Globus pallidus (tissue), 1 donor: ENCODE measurements at regions not wholly inside any gene's neighbourhood (a gene's known extent, or its start where the extent isn't known, plus 50 kb on each side); places are given as distances from the start of the nearest gene placed in this dataset.

Source experiments
- DNase-seq: peaks from one replicate; pipeline ENCODE4 v3.0.0-alpha.2; 2015; ENCODE audit warnings: low spot score

- DNase-seq = no peak
Measured at GRCh38 chrX:125810856-125811255, 355.2 kb downstream of the DCAF12L2 start.

- DNase-seq = no peak
Measured at GRCh38 chrX:125826080-125826479, 340.0 kb downstream of the DCAF12L2 start.

GRCh38 chrX:125826774-125827451 lies 339.2 kb downstream of the DCAF12L2 start:
- DNase-seq = no peak

- DNase-seq = no peak
Measured at GRCh38 chrX:125846271-125846670, 319.8 kb downstream of the DCAF12L2 start.

- DNase-seq = no peak
Measured at GRCh38 chrX:125850693-125851092, 315.4 kb downstream of the DCAF12L2 start.

GRCh38 chrX:125883169-125883568 lies 282.9 kb downstream of the DCAF12L2 start:
- DNase-seq = no peak

- DNase-seq = no peak
Measured at GRCh38 chrX:125894947-125895346, 271.1 kb downstream of the DCAF12L2 start.

GRCh38 chrX:125895518-125895917 lies 270.6 kb downstream of the DCAF12L2 start:
- DNase-seq = no peak

- no peak for DNase-seq
Measured at GRCh38 chrX:125926295-125926694, 239.8 kb downstream of the DCAF12L2 start.

GRCh38 chrX:125940985-125941384 lies 225.1 kb downstream of the DCAF12L2 start:
- no peak for DNase-seq

GRCh38 chrX:125947501-125947900 lies 218.6 kb downstream of the DCAF12L2 start:
- no peak for DNase-seq

- no peak for DNase-seq
Measured at GRCh38 chrX:125952973-125953372, 213.1 kb downstream of the DCAF12L2 start.

- no peak for DNase-seq
Measured at GRCh38 chrX:125953814-125954213, 212.3 kb downstream of the DCAF12L2 start.

GRCh38 chrX:125954236-125954635 lies 211.9 kb downstream of the DCAF12L2 start:
- no peak for DNase-seq

GRCh38 chrX:125977851-125978250 lies 188.2 kb downstream of the DCAF12L2 start:
- no peak for DNase-seq

GRCh38 chrX:125998432-125998831 lies 167.7 kb downstream of the DCAF12L2 start:
- DNase-seq = peak; percentile 11

- DNase-seq = no peak
Measured at GRCh38 chrX:126027229-126027628, 138.9 kb downstream of the DCAF12L2 start.

- DNase-seq = no peak
Measured at GRCh38 chrX:126030021-126030420, 136.1 kb downstream of the DCAF12L2 start.

- DNase-seq = no peak
Measured at GRCh38 chrX:126063984-126064383, 102.1 kb downstream of the DCAF12L2 start.

GRCh38 chrX:126064901-126065541 lies 101.1 kb downstream of the DCAF12L2 start:
- DNase-seq = no peak

- no peak for DNase-seq
Measured at GRCh38 chrX:126065901-126066660, 100.0 kb downstream of the DCAF12L2 start.
